8988T (cell line): ENCODE measurements at regions not wholly inside any gene's neighbourhood (a gene's known extent, or its start where the extent isn't known, plus 50 kb on each side); places are given as distances from the start of the nearest gene placed in this dataset.

Experiments
- DNase-seq: peaks from one replicate; pipeline ENCODE4 v3.0.0; 2011

GRCh38 chr4:15376594-15376993 is 51.2 kb upstream of the C1QTNF7 start:
- DNase-seq: no peak
